ENCODE measurements at regions not wholly inside any gene's neighbourhood (a gene's known extent, or its start where the extent isn't known, plus 50 kb on each side); places are given as distances from the start of the nearest gene placed in this dataset.

DNA sequence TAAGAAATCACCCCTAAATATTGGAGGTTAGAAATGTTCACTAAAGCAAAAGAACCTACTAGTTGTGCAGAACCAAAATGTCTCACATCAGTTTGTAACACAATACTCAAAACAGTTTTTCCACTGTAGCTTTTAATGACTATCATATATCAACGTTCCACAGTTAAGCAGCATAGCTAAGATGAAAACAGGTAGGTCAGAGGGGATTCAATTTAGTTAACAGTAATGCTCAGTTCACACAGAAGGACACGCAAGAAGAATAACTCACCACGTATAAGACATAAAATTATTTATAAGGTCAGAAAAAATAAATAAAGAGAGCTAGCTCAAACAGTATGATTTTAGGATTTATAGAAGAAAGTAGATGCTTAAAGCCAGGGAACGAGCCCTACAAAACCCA lies 118.9 kb upstream of the CCDC150 start:
- TF ChIP-seq, protein P1, sequence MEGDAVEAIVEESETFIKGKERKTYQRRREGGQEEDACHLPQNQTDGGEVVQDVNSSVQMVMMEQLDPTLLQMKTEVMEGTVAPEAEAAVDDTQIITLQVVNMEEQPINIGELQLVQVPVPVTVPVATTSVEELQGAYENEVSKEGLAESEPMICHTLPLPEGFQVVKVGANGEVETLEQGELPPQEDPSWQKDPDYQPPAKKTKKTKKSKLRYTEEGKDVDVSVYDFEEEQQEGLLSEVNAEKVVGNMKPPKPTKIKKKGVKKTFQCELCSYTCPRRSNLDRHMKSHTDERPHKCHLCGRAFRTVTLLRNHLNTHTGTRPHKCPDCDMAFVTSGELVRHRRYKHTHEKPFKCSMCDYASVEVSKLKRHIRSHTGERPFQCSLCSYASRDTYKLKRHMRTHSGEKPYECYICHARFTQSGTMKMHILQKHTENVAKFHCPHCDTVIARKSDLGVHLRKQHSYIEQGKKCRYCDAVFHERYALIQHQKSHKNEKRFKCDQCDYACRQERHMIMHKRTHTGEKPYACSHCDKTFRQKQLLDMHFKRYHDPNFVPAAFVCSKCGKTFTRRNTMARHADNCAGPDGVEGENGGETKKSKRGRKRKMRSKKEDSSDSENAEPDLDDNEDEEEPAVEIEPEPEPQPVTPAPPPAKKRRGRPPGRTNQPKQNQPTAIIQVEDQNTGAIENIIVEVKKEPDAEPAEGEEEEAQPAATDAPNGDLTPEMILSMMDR (IDR thresholded peaks at IDR 0.05) = no peak
- TF ChIP-seq EZH2 (IDR thresholded peaks at IDR 0.05; ENCODE audit: borderline replicate concordance, insufficient read depth, low read depth, low read length, poor library complexity, severe bottlenecking) = no peak
